H9 (cell line): ENCODE measurements at regions not wholly inside any gene's neighbourhood (a gene's known extent, or its start where the extent isn't known, plus 50 kb on each side); places are given as distances from the start of the nearest gene placed in this dataset.

ENCODE experiments used
- DNase-seq: peaks from one replicate; pipeline ENCODE4 v3.0.0-alpha.2; 2017
- H2AFZ ChIP-seq: one replicate; pipeline ENCODE4 v1.6.1; 2013; ENCODE audit warnings: mild to moderate bottlenecking, low read length, control low read depth, moderate library complexity
- H2AK5ac ChIP-seq: 2 replicates; pipeline ENCODE4 v1.6.1; 2013; ENCODE audit warnings: low read length, control low read depth, mixed read lengths; ENCODE audit not compliant: insufficient read length
- H2BK120ac ChIP-seq: one replicate; pipeline ENCODE4 v1.6.1; 2013; ENCODE audit warnings: low read depth, mild to moderate bottlenecking, low read length, control low read depth, inconsistent platforms; ENCODE audit not compliant: poor library complexity, severe bottlenecking
- H2BK12ac ChIP-seq: 2 replicates; pipeline ENCODE4 v1.6.1; 2013; ENCODE audit warnings: low read length, control low read depth, mixed read lengths, low read depth; ENCODE audit not compliant: insufficient read length
- H2BK15ac ChIP-seq: 2 replicates; pipeline ENCODE4 v1.6.1; 2013; ENCODE audit warnings: low read depth, low read length, control low read depth
- H2BK20ac ChIP-seq: one replicate; pipeline ENCODE4 v1.6.1; 2013; ENCODE audit warnings: low read depth, mild to moderate bottlenecking, low read length, control low read depth, inconsistent platforms; ENCODE audit not compliant: poor library complexity, severe bottlenecking
- H2BK5ac ChIP-seq: 2 replicates; pipeline ENCODE4 v1.6.1; 2013; ENCODE audit warnings: low read length, control low read depth, mixed read lengths; ENCODE audit not compliant: insufficient read length
- H3K14ac ChIP-seq: 2 replicates; pipeline ENCODE4 v1.6.1; 2013; ENCODE audit warnings: low read length, control low read depth; ENCODE audit not compliant: insufficient read depth
- H3K18ac ChIP-seq: 2 replicates; pipeline ENCODE4 v1.6.1; 2013; ENCODE audit warnings: low read depth, mild to moderate bottlenecking, mixed read lengths, low read length, control low read depth; ENCODE audit not compliant: insufficient read length
- H3K23ac ChIP-seq: 2 replicates; pipeline ENCODE4 v1.6.1; 2013; ENCODE audit warnings: low read length, control low read depth, mixed read lengths, low read depth; ENCODE audit not compliant: insufficient read length
- H3K23me2 ChIP-seq: 2 replicates; pipeline ENCODE4 v1.6.1; 2013; ENCODE audit warnings: low read depth, mild to moderate bottlenecking, mixed read lengths, low read length, control low read depth; ENCODE audit not compliant: insufficient read length, poor library complexity, severe bottlenecking
- H3K27ac ChIP-seq: 2 replicates; pipeline ENCODE4 v1.5.1; 2013; ENCODE audit warnings: low read length, control low read depth, mixed read lengths, low read depth; ENCODE audit not compliant: insufficient read length
- H3K27me3 ChIP-seq: 2 replicates; pipeline ENCODE4 v1.6.1; 2013; ENCODE audit warnings: low read length, control low read depth, inconsistent platforms; ENCODE audit not compliant: insufficient read depth
- H3K4ac ChIP-seq: 2 replicates; pipeline ENCODE4 v1.6.1; 2013; ENCODE audit warnings: low read depth, mild to moderate bottlenecking, control low read depth, inconsistent platforms, low read length, moderate library complexity
- H3K4me1 ChIP-seq: 2 replicates; pipeline ENCODE4 v1.6.1; 2013; ENCODE audit warnings: low read length, control low read depth, inconsistent platforms; ENCODE audit not compliant: insufficient read depth
- H3K4me2 ChIP-seq: 2 replicates; pipeline ENCODE4 v1.6.1; 2013; ENCODE audit warnings: low read length, control low read depth, mixed read lengths; ENCODE audit not compliant: insufficient read length, insufficient read depth
- H3K56ac ChIP-seq: 2 replicates; pipeline ENCODE4 v1.6.1; 2013; ENCODE audit warnings: low read depth, mild to moderate bottlenecking, mixed read lengths, low read length, control low read depth; ENCODE audit not compliant: insufficient read length
- H3K79me1 ChIP-seq: 2 replicates; pipeline ENCODE4 v1.6.1; 2013; ENCODE audit warnings: low read depth, mild to moderate bottlenecking, moderate library complexity, low read length, control low read depth, inconsistent platforms; ENCODE audit not compliant: insufficient read depth, poor library complexity, severe bottlenecking
- H3K79me2 ChIP-seq: 2 replicates; pipeline ENCODE4 v1.6.1; 2013; ENCODE audit warnings: low read length, control low read depth, inconsistent platforms; ENCODE audit not compliant: insufficient read depth
- H3K9ac ChIP-seq: 2 replicates; pipeline ENCODE4 v1.6.1; 2013; ENCODE audit warnings: low read length, control low read depth, mixed read lengths; ENCODE audit not compliant: insufficient read length; ENCODE audit errors: extremely low read depth
- H3K9me3 ChIP-seq: one replicate; pipeline ENCODE4 v1.6.1; 2013; ENCODE audit warnings: low read depth, low read length, inconsistent platforms; ENCODE audit not compliant: control insufficient read depth
- H3T11ph ChIP-seq: one replicate; pipeline ENCODE4 v1.6.1; 2013; ENCODE audit warnings: mild to moderate bottlenecking, low read length, control low read depth, inconsistent platforms
- H4K20me1 ChIP-seq: one replicate; pipeline ENCODE4 v1.6.1; 2013; ENCODE audit not compliant: control insufficient read depth, insufficient read length, insufficient read depth
- H4K5ac ChIP-seq: 2 replicates; pipeline ENCODE4 v1.6.1; 2013; ENCODE audit warnings: low read depth, mild to moderate bottlenecking, mixed read lengths, low read length, control low read depth; ENCODE audit not compliant: insufficient read length
- H4K8ac ChIP-seq: replicated peaks from 2 replicates; pipeline ENCODE4 v1.6.1; 2013; ENCODE audit warnings: low read length, control low read depth, mixed read lengths, low read depth; ENCODE audit not compliant: insufficient read length
- H4K91ac ChIP-seq: 2 replicates; pipeline ENCODE4 v1.6.1; 2013; ENCODE audit warnings: low read depth, mild to moderate bottlenecking, moderate library complexity, mixed read lengths, low read length, control low read depth; ENCODE audit not compliant: insufficient read length
- H3K27ac Mint-ChIP-seq, 3 experiments: 2 replicates in 2 of 3; 3 replicates in 1 of 3; pipeline ENCODE4 v1.8.0; 2020 to 2021; ENCODE audit warnings: mixed read lengths in 3 of 3, mild to moderate bottlenecking in 1 of 3, moderate library complexity in 1 of 3
- H3K27me3 Mint-ChIP-seq: 2 replicates; pipeline ENCODE4 v1.8.0; 2021; ENCODE audit warnings: low read depth, mild to moderate bottlenecking, moderate library complexity, mixed read lengths
- H3K36me3 Mint-ChIP-seq, 3 experiments: 2 replicates in 2 of 3; 3 replicates in 1 of 3; pipeline ENCODE4 v1.8.0; 2020 to 2021; ENCODE audit warnings: low read depth in 3 of 3, mixed read lengths in 3 of 3; ENCODE audit not compliant: insufficient read depth in 1 of 3
- H3K4me1 Mint-ChIP-seq, 2 experiments: 2 replicates each; pipeline ENCODE4 v1.8.0; 2020; ENCODE audit warnings: mixed read lengths in 2 of 2
- H3K4me3 Mint-ChIP-seq, 2 experiments: 2 replicates in 1 of 2; 3 replicates in 1 of 2; pipeline ENCODE4 v1.8.0; 2020 to 2021; ENCODE audit warnings: mild to moderate bottlenecking in 2 of 2, mixed read lengths in 2 of 2, moderate library complexity in 1 of 2
- H3K9me3 Mint-ChIP-seq, 2 experiments: 2 replicates in 1 of 2; 3 replicates in 1 of 2; pipeline ENCODE4 v1.8.0; 2020; ENCODE audit warnings: mild to moderate bottlenecking in 2 of 2, mixed read lengths in 2 of 2, moderate library complexity in 1 of 2
- WGBS: extraction: QIAGEN DNeasy Blood & Tissue Kit; methylation state at CpG from one replicate; pipeline ENCODE4 v1.1.7; 2013; ENCODE audit warnings: missing lambda C conversion rate, low lambda C conversion rate, mixed read lengths; ENCODE audit not compliant: insufficient read length; ENCODE audit errors: extremely low coverage; 5-methylcytosine and 5-hydroxymethylcytosine counted together
- TF ChIP-seq, protein P1 (sequence below): fragments of 200-600 bp; sonication (generic); conservative IDR thresholded peaks from 3 replicates; pipeline ENCODE4 v1.8.0; 2021; ENCODE audit warnings: antibody characterized with exemption, mild to moderate bottlenecking

DNA sequence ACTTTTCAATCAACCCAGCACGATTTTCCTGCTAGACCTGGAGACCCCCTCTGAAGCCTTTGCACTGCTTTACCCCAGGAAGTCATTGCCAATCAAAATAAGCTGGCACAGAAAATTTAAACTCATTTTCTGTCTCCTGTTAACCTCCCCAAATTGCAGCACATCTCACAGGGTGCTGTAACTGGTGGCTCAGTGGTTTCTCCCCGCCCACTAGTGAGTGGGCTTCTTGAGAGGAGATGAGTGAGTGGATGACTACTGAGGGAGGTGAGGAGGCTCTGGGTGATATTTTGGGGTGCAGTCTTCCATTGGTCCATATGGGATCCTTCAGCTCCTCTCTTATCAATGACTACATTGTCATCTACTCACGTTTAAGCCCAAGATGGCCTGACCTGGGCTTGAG lies 239.8 kb upstream of the HS6ST1 start:
- no peak overlapping the region for H3K27ac ChIP-seq
- Mint-ChIP-seq H3K4me1 (peaks cover 12% of the 10 kb centered on the region in 2 experiments), H3K36me3 (peaks cover 3 to 8% (median 6%) of the 10 kb centered on the region in 3 experiments; a peak in 5 of 7 replicates), H3K9me3 (peaks cover 0 to 3% of the 10 kb centered on the region in 2 experiments; a peak in 3 of 5 replicates), H3K4me3 (no peak overlapping the region), H3K27me3 (peaks cover 12% of the 10 kb centered on the region), H3K27ac (no peak overlapping the region)
- no peak overlapping the region for H4K5ac ChIP-seq
- H3K27me3 ChIP-seq: no peaks in the 10 kb centered on the region
- H3K9me3 ChIP-seq: no peaks in the 10 kb centered on the region
- no peak overlapping the region for H2AFZ ChIP-seq
- no peak overlapping the region for H3K4me2 ChIP-seq
- TF ChIP-seq, protein P1, sequence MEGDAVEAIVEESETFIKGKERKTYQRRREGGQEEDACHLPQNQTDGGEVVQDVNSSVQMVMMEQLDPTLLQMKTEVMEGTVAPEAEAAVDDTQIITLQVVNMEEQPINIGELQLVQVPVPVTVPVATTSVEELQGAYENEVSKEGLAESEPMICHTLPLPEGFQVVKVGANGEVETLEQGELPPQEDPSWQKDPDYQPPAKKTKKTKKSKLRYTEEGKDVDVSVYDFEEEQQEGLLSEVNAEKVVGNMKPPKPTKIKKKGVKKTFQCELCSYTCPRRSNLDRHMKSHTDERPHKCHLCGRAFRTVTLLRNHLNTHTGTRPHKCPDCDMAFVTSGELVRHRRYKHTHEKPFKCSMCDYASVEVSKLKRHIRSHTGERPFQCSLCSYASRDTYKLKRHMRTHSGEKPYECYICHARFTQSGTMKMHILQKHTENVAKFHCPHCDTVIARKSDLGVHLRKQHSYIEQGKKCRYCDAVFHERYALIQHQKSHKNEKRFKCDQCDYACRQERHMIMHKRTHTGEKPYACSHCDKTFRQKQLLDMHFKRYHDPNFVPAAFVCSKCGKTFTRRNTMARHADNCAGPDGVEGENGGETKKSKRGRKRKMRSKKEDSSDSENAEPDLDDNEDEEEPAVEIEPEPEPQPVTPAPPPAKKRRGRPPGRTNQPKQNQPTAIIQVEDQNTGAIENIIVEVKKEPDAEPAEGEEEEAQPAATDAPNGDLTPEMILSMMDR: no peak
- H4K91ac ChIP-seq: no peak overlapping the region
- no peak for DNase-seq
- WGBS: no CpG with 5 or more reads among the region's 3 CpGs
- H3K79me2 ChIP-seq: no peaks in the 10 kb centered on the region
- H3K4me1 ChIP-seq: peaks cover 2% of the 10 kb centered on the region; the same call in 1 of the 2 replicates
- no peak overlapping the region for H3K18ac ChIP-seq
- no peak overlapping the region for H2BK5ac ChIP-seq
- H2BK120ac ChIP-seq: no peak overlapping the region
- no peak overlapping the region for H2BK15ac ChIP-seq
- no peak overlapping the region for H2BK12ac ChIP-seq
- H3K56ac ChIP-seq: no peak overlapping the region
- no peak overlapping the region for H3K14ac ChIP-seq
- no peak overlapping the region for H3K4ac ChIP-seq
- no peak overlapping the region for H3K9ac ChIP-seq
- H4K8ac ChIP-seq: no peak overlapping the region
- no peak overlapping the region for H3K23ac ChIP-seq
- H3T11ph ChIP-seq: no peak overlapping the region
- no peaks in the 10 kb centered on the region for H4K20me1 ChIP-seq
- H3K23me2 ChIP-seq: no peaks in the 10 kb centered on the region
- H3K79me1 ChIP-seq: no peaks in the 10 kb centered on the region
- H2BK20ac ChIP-seq: no peak overlapping the region
- H2AK5ac ChIP-seq: no peak overlapping the region
